ENCODE measurements at regions not wholly inside any gene's neighbourhood (a gene's known extent, or its start where the extent isn't known, plus 50 kb on each side); places are given as distances from the start of the nearest gene placed in this dataset.

DNA sequence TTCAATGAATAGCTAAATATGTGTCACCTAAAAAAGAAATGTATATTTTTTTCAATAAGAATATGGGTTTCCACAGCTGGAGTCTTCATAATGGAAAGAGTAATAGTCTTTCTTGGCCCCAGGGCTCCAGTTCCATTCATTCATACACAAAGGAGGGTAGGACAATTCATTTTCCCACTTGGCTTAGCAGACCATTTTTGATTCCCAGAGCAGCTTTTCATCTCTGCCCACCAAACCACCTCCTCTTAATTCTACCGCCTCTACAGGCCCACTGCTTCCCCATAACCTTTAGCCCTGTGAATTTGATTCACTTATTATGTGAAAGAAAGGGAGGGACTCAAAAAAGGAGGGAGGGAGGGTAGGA, 129.9 kb upstream of the PAK3 start:
- TF ChIP-seq, protein P1, sequence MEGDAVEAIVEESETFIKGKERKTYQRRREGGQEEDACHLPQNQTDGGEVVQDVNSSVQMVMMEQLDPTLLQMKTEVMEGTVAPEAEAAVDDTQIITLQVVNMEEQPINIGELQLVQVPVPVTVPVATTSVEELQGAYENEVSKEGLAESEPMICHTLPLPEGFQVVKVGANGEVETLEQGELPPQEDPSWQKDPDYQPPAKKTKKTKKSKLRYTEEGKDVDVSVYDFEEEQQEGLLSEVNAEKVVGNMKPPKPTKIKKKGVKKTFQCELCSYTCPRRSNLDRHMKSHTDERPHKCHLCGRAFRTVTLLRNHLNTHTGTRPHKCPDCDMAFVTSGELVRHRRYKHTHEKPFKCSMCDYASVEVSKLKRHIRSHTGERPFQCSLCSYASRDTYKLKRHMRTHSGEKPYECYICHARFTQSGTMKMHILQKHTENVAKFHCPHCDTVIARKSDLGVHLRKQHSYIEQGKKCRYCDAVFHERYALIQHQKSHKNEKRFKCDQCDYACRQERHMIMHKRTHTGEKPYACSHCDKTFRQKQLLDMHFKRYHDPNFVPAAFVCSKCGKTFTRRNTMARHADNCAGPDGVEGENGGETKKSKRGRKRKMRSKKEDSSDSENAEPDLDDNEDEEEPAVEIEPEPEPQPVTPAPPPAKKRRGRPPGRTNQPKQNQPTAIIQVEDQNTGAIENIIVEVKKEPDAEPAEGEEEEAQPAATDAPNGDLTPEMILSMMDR (conservative IDR thresholded peaks at IDR 0.05; ENCODE audit: low read length) = no peak
- TF ChIP-seq EZH2phosphoT487 (IDR thresholded peaks at IDR 0.05; ENCODE audit: borderline replicate concordance, low read depth, low read length) = no peak
